Neural cell (in vitro differentiated cells): ENCODE measurements at regions not wholly inside any gene's neighbourhood (a gene's known extent, or its start where the extent isn't known, plus 50 kb on each side); places are given as distances from the start of the nearest gene placed in this dataset.

Experiments
- H2AFZ ChIP-seq: fragments of 200-600, 300-800 bp; sonication (generic), shearing (Covaris generic); 2 replicates; pipeline ENCODE4 v1.6.0; 2014; ENCODE audit warnings: low read depth, mild to moderate bottlenecking, antibody characterized with exemption, low read length, moderate library complexity
- H3F3A ChIP-seq: fragments of 200-600 bp; shearing (Covaris generic); 2 replicates; pipeline ENCODE4 v1.6.1; 2016; ENCODE audit warnings: mild to moderate bottlenecking, moderate library complexity, mixed read lengths, antibody characterized with exemption, low read length; ENCODE audit not compliant: insufficient read depth, poor library complexity, severe bottlenecking
- H3K27ac ChIP-seq: fragments of 200-600, 300-800 bp; sonication (generic), shearing (Covaris generic); 2 replicates; pipeline ENCODE4 v1.5.1; 2014; ENCODE audit warnings: mild to moderate bottlenecking, low read length, moderate library complexity
- H3K27me3 ChIP-seq: fragments of 300-800, 200-600 bp; sonication (generic), shearing (Covaris generic); 2 replicates; pipeline ENCODE4 v1.6.0; 2014; ENCODE audit warnings: mild to moderate bottlenecking, low read depth, low read length, moderate library complexity; ENCODE audit not compliant: insufficient read depth
- H3K36me3 ChIP-seq: fragments of 300-800, 200-600 bp; sonication (generic), shearing (Covaris generic); 2 replicates; pipeline ENCODE4 v1.5.1; 2014; ENCODE audit warnings: mild to moderate bottlenecking, antibody characterized with exemption, low read length, moderate library complexity; ENCODE audit not compliant: insufficient read depth
- H3K4me2 ChIP-seq: fragments of 300-800, 200-600 bp; sonication (generic), shearing (Covaris generic); 2 replicates; pipeline ENCODE4 v1.6.0; 2014; ENCODE audit warnings: mild to moderate bottlenecking, low read length
- H3K4me3 ChIP-seq: fragments of 300-800, 200-600 bp; sonication (generic), shearing (Covaris generic); 2 replicates; pipeline ENCODE4 v1.5.1; 2014; ENCODE audit warnings: mild to moderate bottlenecking, low read length, moderate library complexity
- H3K79me2 ChIP-seq: fragments of 200-600 bp; shearing (Covaris generic); replicated peaks from 2 replicates; pipeline ENCODE4 v1.6.0; 2014; ENCODE audit warnings: mild to moderate bottlenecking, low read length, moderate library complexity; ENCODE audit not compliant: insufficient read depth
- H3K9ac ChIP-seq: fragments of 300-800, 200-600 bp; sonication (generic), shearing (Covaris generic); 2 replicates; pipeline ENCODE4 v1.6.1; 2016; ENCODE audit warnings: mild to moderate bottlenecking, low read length, mixed read lengths
- H3K9me2 ChIP-seq: fragments of 200-600 bp; shearing (Covaris generic); 2 replicates; pipeline ENCODE4 v1.6.1; 2016; ENCODE audit warnings: mild to moderate bottlenecking, low read length, mixed read lengths; ENCODE audit not compliant: insufficient read depth
- H3K9me3 ChIP-seq: fragments of 200-600, 300-800 bp; sonication (generic), shearing (Covaris generic); 2 replicates; pipeline ENCODE4 v1.6.1; 2016; ENCODE audit warnings: mild to moderate bottlenecking, mixed run types, low read length, moderate library complexity, mixed read lengths
- H4K20me1 ChIP-seq: fragments of 200-600 bp; shearing (Covaris generic); 2 replicates; pipeline ENCODE4 v1.6.1; 2016; ENCODE audit warnings: mild to moderate bottlenecking, mixed run types; ENCODE audit not compliant: insufficient read depth
- EP300 ChIP-seq: fragments of 450-650 bp; conservative IDR thresholded peaks from 2 replicates; pipeline ENCODE4 v1.6.1; 2014; ENCODE audit warnings: antibody characterized with exemption, mild to moderate bottlenecking, moderate library complexity; ENCODE audit not compliant: poor library complexity, severe bottlenecking
- MXI1 ChIP-seq: fragments of 450-650 bp; conservative IDR thresholded peaks from 2 replicates; pipeline ENCODE4 v1.6.1; 2014; ENCODE audit warnings: antibody characterized with exemption, mild to moderate bottlenecking; ENCODE audit not compliant: poor library complexity, severe bottlenecking
- POLR2AphosphoS5 ChIP-seq: IDR thresholded peaks from 2 replicates; pipeline ENCODE4 v1.6.1; 2012
- RAD21 ChIP-seq: fragments of 450-650 bp; conservative IDR thresholded peaks from 2 replicates; pipeline ENCODE4 v1.6.1; 2014; ENCODE audit warnings: antibody characterized with exemption, mild to moderate bottlenecking, moderate library complexity
- SMC3 ChIP-seq: fragments of 450-650 bp; conservative IDR thresholded peaks from 2 replicates; pipeline ENCODE4 v1.6.1; 2014; ENCODE audit warnings: antibody characterized with exemption, mild to moderate bottlenecking, moderate library complexity; ENCODE audit not compliant: poor library complexity
- TAF1 ChIP-seq: IDR thresholded peaks from 2 replicates; pipeline ENCODE4 v1.6.1; 2012; ENCODE audit warnings: low read depth
- TF ChIP-seq, protein P1 (sequence below): fragments of 450-650 bp; IDR thresholded peaks from 2 replicates; pipeline ENCODE4 v1.5.1; 2014; ENCODE audit warnings: antibody characterized with exemption, mild to moderate bottlenecking, moderate library complexity; ENCODE audit not compliant: poor library complexity, severe bottlenecking
- TF ChIP-seq, protein P2 (sequence below): IDR thresholded peaks from 2 replicates; pipeline ENCODE4 v1.6.1; 2012; ENCODE audit warnings: borderline replicate concordance

GRCh38 chr3:182509844-182510460, 283.4 kb upstream of the ATP11B start:
- H3K4me3 ChIP-seq, result no peak overlapping the region
- H3K36me3 ChIP-seq, result no peaks in the 10 kb centered on the region
- H3K9ac ChIP-seq, result no peak overlapping the region
- H3K79me2 ChIP-seq, result no peaks in the 10 kb centered on the region
- TF ChIP-seq, protein P1, sequence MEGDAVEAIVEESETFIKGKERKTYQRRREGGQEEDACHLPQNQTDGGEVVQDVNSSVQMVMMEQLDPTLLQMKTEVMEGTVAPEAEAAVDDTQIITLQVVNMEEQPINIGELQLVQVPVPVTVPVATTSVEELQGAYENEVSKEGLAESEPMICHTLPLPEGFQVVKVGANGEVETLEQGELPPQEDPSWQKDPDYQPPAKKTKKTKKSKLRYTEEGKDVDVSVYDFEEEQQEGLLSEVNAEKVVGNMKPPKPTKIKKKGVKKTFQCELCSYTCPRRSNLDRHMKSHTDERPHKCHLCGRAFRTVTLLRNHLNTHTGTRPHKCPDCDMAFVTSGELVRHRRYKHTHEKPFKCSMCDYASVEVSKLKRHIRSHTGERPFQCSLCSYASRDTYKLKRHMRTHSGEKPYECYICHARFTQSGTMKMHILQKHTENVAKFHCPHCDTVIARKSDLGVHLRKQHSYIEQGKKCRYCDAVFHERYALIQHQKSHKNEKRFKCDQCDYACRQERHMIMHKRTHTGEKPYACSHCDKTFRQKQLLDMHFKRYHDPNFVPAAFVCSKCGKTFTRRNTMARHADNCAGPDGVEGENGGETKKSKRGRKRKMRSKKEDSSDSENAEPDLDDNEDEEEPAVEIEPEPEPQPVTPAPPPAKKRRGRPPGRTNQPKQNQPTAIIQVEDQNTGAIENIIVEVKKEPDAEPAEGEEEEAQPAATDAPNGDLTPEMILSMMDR, result no peak
- no peak for TF ChIP-seq MXI1
- no peak for TF ChIP-seq POLR2AphosphoS5
- H3K9me3 ChIP-seq, result no peaks in the 10 kb centered on the region
- H3K4me2 ChIP-seq, result no peak overlapping the region
- H3F3A ChIP-seq, result no peaks in the 10 kb centered on the region
- no peak overlapping the region for H3K27ac ChIP-seq
- H4K20me1 ChIP-seq, result no peaks in the 10 kb centered on the region
- no peak overlapping the region for H2AFZ ChIP-seq
- H3K9me2 ChIP-seq, result no peaks in the 10 kb centered on the region
- no peaks in the 10 kb centered on the region for H3K27me3 ChIP-seq

DNA sequence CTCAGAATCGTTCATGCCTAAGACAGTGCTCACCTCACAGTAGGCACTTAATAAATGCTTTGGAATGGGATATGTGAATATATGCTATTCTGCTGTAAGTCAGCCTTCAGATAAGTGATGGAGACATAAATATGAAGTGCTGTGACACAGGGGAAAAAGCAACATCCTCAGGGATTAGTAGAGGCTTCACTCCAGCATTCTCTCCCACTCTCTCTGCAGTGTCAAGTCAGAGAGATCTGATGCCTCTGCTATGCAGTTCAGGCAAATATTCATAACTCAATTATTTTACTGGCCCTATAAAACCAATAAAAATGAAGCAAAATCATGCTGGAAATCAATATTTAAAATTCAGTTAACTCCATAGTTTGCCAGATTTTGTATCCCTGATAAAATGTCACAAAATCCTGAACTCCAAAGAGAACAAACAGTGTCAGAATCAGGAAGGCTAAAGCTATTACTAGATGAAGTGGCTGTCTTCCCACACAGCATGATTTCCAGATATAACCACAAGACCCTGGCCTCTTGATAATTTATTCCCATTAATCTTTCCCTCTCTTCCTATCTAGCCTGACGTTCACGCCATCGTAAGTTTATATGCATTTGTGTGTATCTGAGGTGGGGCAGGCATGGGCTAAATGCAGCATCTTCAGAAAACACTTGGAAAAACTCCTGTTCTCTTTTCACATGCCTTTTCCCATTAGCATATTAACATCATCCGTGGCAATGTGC, 278.9 kb upstream of the ATP11B start:
- Histone ChIP-seq H3F3A (no peaks in the 10 kb centered on the region), H3K9ac (no peak overlapping the region), H4K20me1 (no peaks in the 10 kb centered on the region), H3K79me2 (no peaks in the 10 kb centered on the region), H3K36me3 (no peaks in the 10 kb centered on the region), H3K27me3 (no peaks in the 10 kb centered on the region), H3K27ac (no peak overlapping the region), H3K9me3 (no peaks in the 10 kb centered on the region), H3K4me3 (peak overlapping the region; percentile 11), H2AFZ (no peak overlapping the region), H3K9me2 (no peaks in the 10 kb centered on the region), H3K4me2 (no peak overlapping the region)
- TF ChIP-seq RAD21 (no peak), TAF1 (no peak)
- TF ChIP-seq, protein P2, sequence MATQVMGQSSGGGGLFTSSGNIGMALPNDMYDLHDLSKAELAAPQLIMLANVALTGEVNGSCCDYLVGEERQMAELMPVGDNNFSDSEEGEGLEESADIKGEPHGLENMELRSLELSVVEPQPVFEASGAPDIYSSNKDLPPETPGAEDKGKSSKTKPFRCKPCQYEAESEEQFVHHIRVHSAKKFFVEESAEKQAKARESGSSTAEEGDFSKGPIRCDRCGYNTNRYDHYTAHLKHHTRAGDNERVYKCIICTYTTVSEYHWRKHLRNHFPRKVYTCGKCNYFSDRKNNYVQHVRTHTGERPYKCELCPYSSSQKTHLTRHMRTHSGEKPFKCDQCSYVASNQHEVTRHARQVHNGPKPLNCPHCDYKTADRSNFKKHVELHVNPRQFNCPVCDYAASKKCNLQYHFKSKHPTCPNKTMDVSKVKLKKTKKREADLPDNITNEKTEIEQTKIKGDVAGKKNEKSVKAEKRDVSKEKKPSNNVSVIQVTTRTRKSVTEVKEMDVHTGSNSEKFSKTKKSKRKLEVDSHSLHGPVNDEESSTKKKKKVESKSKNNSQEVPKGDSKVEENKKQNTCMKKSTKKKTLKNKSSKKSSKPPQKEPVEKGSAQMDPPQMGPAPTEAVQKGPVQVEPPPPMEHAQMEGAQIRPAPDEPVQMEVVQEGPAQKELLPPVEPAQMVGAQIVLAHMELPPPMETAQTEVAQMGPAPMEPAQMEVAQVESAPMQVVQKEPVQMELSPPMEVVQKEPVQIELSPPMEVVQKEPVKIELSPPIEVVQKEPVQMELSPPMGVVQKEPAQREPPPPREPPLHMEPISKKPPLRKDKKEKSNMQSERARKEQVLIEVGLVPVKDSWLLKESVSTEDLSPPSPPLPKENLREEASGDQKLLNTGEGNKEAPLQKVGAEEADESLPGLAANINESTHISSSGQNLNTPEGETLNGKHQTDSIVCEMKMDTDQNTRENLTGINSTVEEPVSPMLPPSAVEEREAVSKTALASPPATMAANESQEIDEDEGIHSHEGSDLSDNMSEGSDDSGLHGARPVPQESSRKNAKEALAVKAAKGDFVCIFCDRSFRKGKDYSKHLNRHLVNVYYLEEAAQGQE, result peak; percentile 21

DNA sequence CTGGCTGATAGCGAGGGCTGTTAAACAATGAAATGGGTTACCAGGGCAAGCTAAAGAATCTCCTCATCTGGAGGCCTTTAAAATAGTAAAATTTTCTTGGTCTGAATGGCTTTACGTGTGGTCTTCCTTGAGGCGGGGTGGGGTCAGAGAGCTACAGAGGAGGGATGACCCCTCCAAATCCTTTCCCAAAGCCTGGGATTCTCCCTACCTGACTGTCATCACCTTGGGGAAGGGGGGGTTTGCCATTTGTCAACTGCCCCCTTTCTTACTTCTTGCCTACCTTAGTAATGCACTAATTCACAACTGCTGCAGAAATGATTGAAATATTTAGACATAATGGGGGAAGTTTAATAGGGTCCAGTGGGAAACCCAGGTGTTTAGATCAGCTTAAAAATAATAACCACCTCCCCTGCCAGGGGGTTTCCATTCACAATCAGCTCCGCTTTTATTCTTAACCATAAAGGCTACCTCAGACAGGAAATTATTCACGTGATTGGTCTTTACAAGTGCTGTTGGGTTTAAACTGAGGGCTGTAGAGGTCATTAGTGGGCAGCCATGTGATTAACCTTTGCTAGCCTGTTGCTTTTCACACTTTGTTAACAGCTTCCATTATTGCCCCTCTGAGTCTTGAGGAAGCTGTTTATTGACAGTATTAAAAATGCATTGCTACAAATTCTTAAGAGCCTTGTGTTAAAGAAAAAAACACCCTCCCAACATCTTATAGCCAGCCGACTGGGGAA, 276.5 kb upstream of the ATP11B start:
- no peaks in the 10 kb centered on the region for H3K27me3 ChIP-seq
- no peaks in the 10 kb centered on the region for H4K20me1 ChIP-seq
- no peaks in the 10 kb centered on the region for H3K9me2 ChIP-seq
- no peak overlapping the region for H2AFZ ChIP-seq
- H3K27ac ChIP-seq, result no peak overlapping the region
- H3K79me2 ChIP-seq, result no peaks in the 10 kb centered on the region
- H3K36me3 ChIP-seq, result no peaks in the 10 kb centered on the region
- no peak overlapping the region for H3K4me2 ChIP-seq
- H3K4me3 ChIP-seq, result no peak overlapping the region
- H3K9me3 ChIP-seq, result no peaks in the 10 kb centered on the region
- H3K9ac ChIP-seq, result no peak overlapping the region
- no peaks in the 10 kb centered on the region for H3F3A ChIP-seq
- TF ChIP-seq MXI1, result no peak
- no peak for TF ChIP-seq SMC3
- TF ChIP-seq, protein P1, result no peak
- TF ChIP-seq TAF1, result no peak
- no peak for TF ChIP-seq RAD21
- TF ChIP-seq EP300, result no peak
- TF ChIP-seq POLR2AphosphoS5, result no peak
- TF ChIP-seq, protein P2, result no peak
